ENCODE measurements at regions not wholly inside any gene's neighbourhood (a gene's known extent, or its start where the extent isn't known, plus 50 kb on each side); places are given as distances from the start of the nearest gene placed in this dataset.
A peak's percentile ranks its signal among the peaks of the same experiment; 100 is the strongest.

DNA sequence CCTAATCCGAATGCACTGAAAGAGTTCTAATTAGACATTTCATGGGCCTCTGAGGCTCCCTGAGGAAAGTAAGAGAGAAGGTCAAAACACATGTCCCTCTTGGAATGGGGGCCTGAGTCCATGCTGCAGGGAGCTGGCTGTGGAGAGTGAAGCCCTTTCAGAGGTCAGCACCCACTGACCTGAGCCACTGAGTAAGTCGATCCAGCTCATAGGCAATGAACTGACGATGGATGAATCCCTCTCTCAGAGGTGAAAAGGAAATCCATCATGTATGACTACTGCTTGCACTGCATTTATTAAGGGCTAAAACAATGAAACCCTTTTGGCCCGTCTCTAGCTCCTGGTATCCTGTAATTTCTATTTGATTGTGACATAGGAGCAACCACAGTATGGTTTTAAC lies 288.9 kb upstream of the VLDLR start:
- H3K4me3 ChIP-seq (ENCODE audit: low read depth, low read length): no peak overlapping the region
- TF ChIP-seq, protein P1, sequence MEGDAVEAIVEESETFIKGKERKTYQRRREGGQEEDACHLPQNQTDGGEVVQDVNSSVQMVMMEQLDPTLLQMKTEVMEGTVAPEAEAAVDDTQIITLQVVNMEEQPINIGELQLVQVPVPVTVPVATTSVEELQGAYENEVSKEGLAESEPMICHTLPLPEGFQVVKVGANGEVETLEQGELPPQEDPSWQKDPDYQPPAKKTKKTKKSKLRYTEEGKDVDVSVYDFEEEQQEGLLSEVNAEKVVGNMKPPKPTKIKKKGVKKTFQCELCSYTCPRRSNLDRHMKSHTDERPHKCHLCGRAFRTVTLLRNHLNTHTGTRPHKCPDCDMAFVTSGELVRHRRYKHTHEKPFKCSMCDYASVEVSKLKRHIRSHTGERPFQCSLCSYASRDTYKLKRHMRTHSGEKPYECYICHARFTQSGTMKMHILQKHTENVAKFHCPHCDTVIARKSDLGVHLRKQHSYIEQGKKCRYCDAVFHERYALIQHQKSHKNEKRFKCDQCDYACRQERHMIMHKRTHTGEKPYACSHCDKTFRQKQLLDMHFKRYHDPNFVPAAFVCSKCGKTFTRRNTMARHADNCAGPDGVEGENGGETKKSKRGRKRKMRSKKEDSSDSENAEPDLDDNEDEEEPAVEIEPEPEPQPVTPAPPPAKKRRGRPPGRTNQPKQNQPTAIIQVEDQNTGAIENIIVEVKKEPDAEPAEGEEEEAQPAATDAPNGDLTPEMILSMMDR (IDR thresholded peaks at IDR 0.05; ENCODE audit: insufficient read depth, low read length): no peak
- DNase-seq (ENCODE audit: low read depth): no peak

GRCh38 chr9:2335260-2335659 lies 286.3 kb upstream of the VLDLR start:
- DNase-seq (ENCODE audit: low read depth): peak; percentile 22
- TF ChIP-seq, protein P1 (IDR thresholded peaks at IDR 0.05; ENCODE audit: insufficient read depth, low read length): no peak

DNA sequence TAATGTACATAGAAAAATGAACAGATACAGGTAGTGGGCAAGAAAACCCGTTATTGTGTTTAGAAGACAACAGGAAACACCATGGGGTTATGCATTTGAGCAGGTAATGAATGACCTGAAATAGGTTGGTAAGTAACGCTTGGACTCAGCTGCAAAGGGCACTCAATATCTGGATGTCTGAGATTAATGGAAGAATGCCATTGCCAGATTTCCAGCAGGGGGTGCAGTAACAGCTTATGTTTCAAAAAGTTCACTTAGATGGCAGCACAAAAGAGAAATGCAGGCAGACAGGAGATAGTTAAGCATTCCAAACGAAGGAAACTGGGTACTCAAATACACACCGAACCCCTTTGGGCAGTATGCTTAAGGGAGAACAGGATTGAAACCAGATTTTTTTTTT lies 285.5 kb upstream of the VLDLR start:
- TF ChIP-seq, protein P1 (IDR thresholded peaks at IDR 0.05; ENCODE audit: insufficient read depth, low read length): no peak
- H3K4me3 ChIP-seq (ENCODE audit: low read depth, low read length): no peak overlapping the region
- DNase-seq (ENCODE audit: low read depth): peak; percentile 22

More at GRCh38 chr9:2335260-2335659, 286.3 kb upstream of the VLDLR start:
- H3K4me3 ChIP-seq (ENCODE audit: low read depth, low read length): no peak overlapping the region

- DNase-seq (ENCODE audit: low read depth): no peak
- no peak overlapping the region for H3K4me3 ChIP-seq (ENCODE audit: low read depth, low read length)
- TF ChIP-seq, protein P1 (IDR thresholded peaks at IDR 0.05; ENCODE audit: insufficient read depth, low read length): no peak
Observed at GRCh38 chr9:2337131-2337530, 284.5 kb upstream of the VLDLR start.

DNA sequence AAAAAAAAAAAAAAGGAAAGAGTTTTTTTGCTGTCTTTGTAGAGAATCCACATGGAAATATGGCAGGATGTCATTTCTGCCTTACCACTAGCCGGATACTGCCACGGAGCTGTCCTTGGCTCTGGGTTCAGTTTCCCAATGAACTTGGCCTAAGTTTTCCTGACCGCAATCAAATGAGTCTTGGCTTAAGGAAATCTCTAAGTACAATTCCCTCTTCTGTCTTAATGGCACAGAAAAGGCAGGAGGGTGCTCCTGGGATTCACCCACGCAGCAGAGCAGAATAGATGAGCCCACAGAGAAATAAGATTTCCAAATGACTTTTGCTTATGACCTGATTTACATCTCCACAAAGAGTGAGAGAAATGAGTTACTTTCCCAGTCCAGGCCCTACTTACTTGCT lies 284.0 kb upstream of the VLDLR start:
- no peak overlapping the region for H3K4me3 ChIP-seq (ENCODE audit: low read depth, low read length)
- DNase-seq (ENCODE audit: low read depth): peak; percentile 50
- TF ChIP-seq, protein P1 (IDR thresholded peaks at IDR 0.05; ENCODE audit: insufficient read depth, low read length): no peak

GRCh38 chr9:2338777-2339365 lies 282.7 kb upstream of the VLDLR start:
- no peak for DNase-seq (ENCODE audit: low read depth)
- H3K4me3 ChIP-seq (ENCODE audit: low read depth, low read length): no peak overlapping the region
- TF ChIP-seq, protein P1 (IDR thresholded peaks at IDR 0.05; ENCODE audit: insufficient read depth, low read length): no peak

- no peak overlapping the region for H3K4me3 ChIP-seq (ENCODE audit: low read depth, low read length)
- no peak for DNase-seq (ENCODE audit: low read depth)
- TF ChIP-seq, protein P1 (IDR thresholded peaks at IDR 0.05; ENCODE audit: insufficient read depth, low read length): no peak
Observed at GRCh38 chr9:2339416-2339815, 282.2 kb upstream of the VLDLR start.
